ENCODE measurements at regions not wholly inside any gene's neighbourhood (a gene's known extent, or its start where the extent isn't known, plus 50 kb on each side); places are given as distances from the start of the nearest gene placed in this dataset.

GRCh38 chr18:37668971-37669747 is 103.6 kb upstream of the CELF4 start:
- Histone ChIP-seq H3K36me3 (ENCODE audit: control insufficient read depth in 4 of 4, insufficient read depth in 3 of 4, low read depth in 1 of 4, low read length in 3 of 4) (no peaks in the 10 kb centered on the region), H3K27me3 (ENCODE audit: control insufficient read depth in 4 of 4, insufficient read depth in 4 of 4, low read length in 3 of 4) (no peaks in the 10 kb centered on the region), H3K4me1 (ENCODE audit: control insufficient read depth in 4 of 4, insufficient read depth in 4 of 4, low read length in 3 of 4) (no peaks in the 10 kb centered on the region), H3K27ac (ENCODE audit: low read depth in 1 of 2, low read length in 2 of 2) (no peak overlapping the region), H3K9me3 (ENCODE audit: control insufficient read depth in 4 of 4, low read length in 3 of 4) (no peaks in the 10 kb centered on the region), H3K4me3 (ENCODE audit: low read depth in 1 of 3, low read length in 3 of 3) (no peak overlapping the region), H3K9ac (ENCODE audit: low read depth in 1 of 2, low read length in 2 of 2) (no peak overlapping the region)
- WGBS: 54% methylated on average over 15 of the region's 15 CpGs
- TF ChIP-seq, protein P1, sequence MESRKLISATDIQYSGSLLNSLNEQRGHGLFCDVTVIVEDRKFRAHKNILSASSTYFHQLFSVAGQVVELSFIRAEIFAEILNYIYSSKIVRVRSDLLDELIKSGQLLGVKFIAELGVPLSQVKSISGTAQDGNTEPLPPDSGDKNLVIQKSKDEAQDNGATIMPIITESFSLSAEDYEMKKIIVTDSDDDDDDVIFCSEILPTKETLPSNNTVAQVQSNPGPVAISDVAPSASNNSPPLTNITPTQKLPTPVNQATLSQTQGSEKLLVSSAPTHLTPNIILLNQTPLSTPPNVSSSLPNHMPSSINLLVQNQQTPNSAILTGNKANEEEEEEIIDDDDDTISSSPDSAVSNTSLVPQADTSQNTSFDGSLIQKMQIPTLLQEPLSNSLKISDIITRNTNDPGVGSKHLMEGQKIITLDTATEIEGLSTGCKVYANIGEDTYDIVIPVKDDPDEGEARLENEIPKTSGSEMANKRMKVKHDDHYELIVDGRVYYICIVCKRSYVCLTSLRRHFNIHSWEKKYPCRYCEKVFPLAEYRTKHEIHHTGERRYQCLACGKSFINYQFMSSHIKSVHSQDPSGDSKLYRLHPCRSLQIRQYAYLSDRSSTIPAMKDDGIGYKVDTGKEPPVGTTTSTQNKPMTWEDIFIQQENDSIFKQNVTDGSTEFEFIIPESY (IDR thresholded peaks at IDR 0.05): no peak
- no peak for TF ChIP-seq HNF4G (IDR thresholded peaks at IDR 0.05)
- TF ChIP-seq EGR1 (IDR thresholded peaks at IDR 0.05; ENCODE audit: low read depth in 2 of 2): no peak
- TF ChIP-seq SP1 (IDR thresholded peaks at IDR 0.05): no peak
- no peak for TF ChIP-seq YY1 (IDR thresholded peaks at IDR 0.05)
- no peak for TF ChIP-seq NR2F2 (IDR thresholded peaks at IDR 0.05)
- no peak for TF ChIP-seq GABPA (IDR thresholded peaks at IDR 0.05 in 1 of 2, conservative IDR thresholded peaks at IDR 0.05 in 1 of 2)
- no peak for TF ChIP-seq ATF3 (IDR thresholded peaks at IDR 0.05)
- no peak for TF ChIP-seq RAD21 (IDR thresholded peaks at IDR 0.05)
- TF ChIP-seq FOXA1 (IDR thresholded peaks at IDR 0.05): no peak
- TF ChIP-seq REST (IDR thresholded peaks at IDR 0.05): no peak
- no peak for TF ChIP-seq HNF4A (conservative IDR thresholded peaks at IDR 0.05)
- no peak for TF ChIP-seq RXRA (IDR thresholded peaks at IDR 0.05)
- peak; percentile 24 for DNase-seq (ENCODE audit: low spot score)

- Histone ChIP-seq H3K4me1 (ENCODE audit: control insufficient read depth in 4 of 4, insufficient read depth in 4 of 4, low read length in 3 of 4) (no peaks in the 10 kb centered on the region), H3K9me3 (ENCODE audit: control insufficient read depth in 4 of 4, low read length in 3 of 4) (no peaks in the 10 kb centered on the region), H3K27me3 (ENCODE audit: control insufficient read depth in 4 of 4, insufficient read depth in 4 of 4, low read length in 3 of 4) (no peaks in the 10 kb centered on the region), H3K4me3 (ENCODE audit: low read depth in 1 of 3, low read length in 3 of 3) (no peak overlapping the region), H3K36me3 (ENCODE audit: control insufficient read depth in 4 of 4, insufficient read depth in 3 of 4, low read depth in 1 of 4, low read length in 3 of 4) (no peaks in the 10 kb centered on the region), H3K9ac (ENCODE audit: low read depth in 1 of 2, low read length in 2 of 2) (no peak overlapping the region), H3K27ac (ENCODE audit: low read depth in 1 of 2, low read length in 2 of 2) (no peak overlapping the region)
- DNase-seq (ENCODE audit: low spot score): peak; percentile 2
- WGBS: 67% methylated on average over 1 of the region's 1 CpG
- TF ChIP-seq TAF1 (conservative IDR thresholded peaks at IDR 0.05) (no peak), ATF3 (IDR thresholded peaks at IDR 0.05) (no peak), FOXA1 (IDR thresholded peaks at IDR 0.05) (no peak), GABPA (IDR thresholded peaks at IDR 0.05 in 1 of 2, conservative IDR thresholded peaks at IDR 0.05 in 1 of 2) (no peak), SP1 (IDR thresholded peaks at IDR 0.05) (no peak), RAD21 (IDR thresholded peaks at IDR 0.05) (no peak), HNF4G (IDR thresholded peaks at IDR 0.05) (no peak), FOXA2 (IDR thresholded peaks at IDR 0.05) (no peak), MAX (IDR thresholded peaks at IDR 0.05) (no peak), NR2F2 (IDR thresholded peaks at IDR 0.05) (no peak), REST (IDR thresholded peaks at IDR 0.05) (no peak), RXRA (IDR thresholded peaks at IDR 0.05) (no peak), HNF4A (conservative IDR thresholded peaks at IDR 0.05) (no peak)
- TF ChIP-seq, protein P1 (IDR thresholded peaks at IDR 0.05): no peak
These were observed 102.2 kb upstream of the CELF4 start for GRCh38 chr18:37667836-37668235.

Data from liver (tissue), 7 donors.